ENCODE measurements at regions not wholly inside any gene's neighbourhood (a gene's known extent, or its start where the extent isn't known, plus 50 kb on each side); places are given as distances from the start of the nearest gene placed in this dataset.

- TF ChIP-seq CTCF (conservative IDR thresholded peaks at IDR 0.05): no peak
- H3K4me3 Mint-ChIP-seq: no peak overlapping the region
- H3K27ac Mint-ChIP-seq: no peak overlapping the region
- H3K27me3 Mint-ChIP-seq: no peaks in the 10 kb centered on the region
- no peaks in the 10 kb centered on the region for H3K9me3 Mint-ChIP-seq
- no peaks in the 10 kb centered on the region for H3K36me3 Mint-ChIP-seq
- no peak for DNase-seq (ENCODE audit: extremely low spot score, unreplicated experiment)
- no peaks in the 10 kb centered on the region for H3K4me1 Mint-ChIP-seq (ENCODE audit: unreplicated experiment)
These were observed 55.3 kb upstream of the SLCO6A1 start for GRCh38 chr5:102554082-102554481.

- Mint-ChIP-seq H3K36me3 (no peaks in the 10 kb centered on the region), H3K27ac (no peak overlapping the region), H3K27me3 (no peaks in the 10 kb centered on the region), H3K4me1 (ENCODE audit: unreplicated experiment) (no peaks in the 10 kb centered on the region), H3K9me3 (no peaks in the 10 kb centered on the region), H3K4me3 (no peak overlapping the region)
- DNase-seq (ENCODE audit: extremely low spot score, unreplicated experiment): no peak
- peak; percentile 37 for TF ChIP-seq CTCF (conservative IDR thresholded peaks at IDR 0.05)
These were observed 55.9 kb upstream of the SLCO6A1 start for GRCh38 chr5:102554728-102555127.

GRCh38 chr5:102561894-102562760 is 63.3 kb upstream of the SLCO6A1 start:
- Mint-ChIP-seq H3K4me3 (no peak overlapping the region), H3K27me3 (no peaks in the 10 kb centered on the region), H3K9me3 (peaks cover 6% of the 10 kb centered on the region), H3K27ac (no peak overlapping the region), H3K36me3 (no peaks in the 10 kb centered on the region), H3K4me1 (ENCODE audit: unreplicated experiment) (no peaks in the 10 kb centered on the region)
- no peak for DNase-seq (ENCODE audit: extremely low spot score, unreplicated experiment)
- TF ChIP-seq CTCF (conservative IDR thresholded peaks at IDR 0.05): peak; percentile 69

- no peaks in the 10 kb centered on the region for H3K9me3 Mint-ChIP-seq
- H3K4me3 Mint-ChIP-seq: no peak overlapping the region
- DNase-seq (ENCODE audit: extremely low spot score, unreplicated experiment): no peak
- TF ChIP-seq CTCF (conservative IDR thresholded peaks at IDR 0.05): no peak
- H3K36me3 Mint-ChIP-seq: no peaks in the 10 kb centered on the region
- H3K27ac Mint-ChIP-seq: no peak overlapping the region
- no peaks in the 10 kb centered on the region for H3K4me1 Mint-ChIP-seq (ENCODE audit: unreplicated experiment)
- H3K27me3 Mint-ChIP-seq: no peaks in the 10 kb centered on the region
These were observed 71.9 kb upstream of the SLCO6A1 start for GRCh38 chr5:102570747-102571146.

- no peak overlapping the region for H3K27ac Mint-ChIP-seq
- no peak for DNase-seq (ENCODE audit: extremely low spot score, unreplicated experiment)
- H3K36me3 Mint-ChIP-seq: no peaks in the 10 kb centered on the region
- no peaks in the 10 kb centered on the region for H3K9me3 Mint-ChIP-seq
- H3K4me3 Mint-ChIP-seq: no peak overlapping the region
- TF ChIP-seq CTCF (conservative IDR thresholded peaks at IDR 0.05): no peak
- no peaks in the 10 kb centered on the region for H3K4me1 Mint-ChIP-seq (ENCODE audit: unreplicated experiment)
- H3K27me3 Mint-ChIP-seq: no peaks in the 10 kb centered on the region
These were observed 79.6 kb upstream of the SLCO6A1 start for GRCh38 chr5:102578362-102578761.
